Endothelial cell of umbilical vein (primary cell): ENCODE measurements at regions not wholly inside any gene's neighbourhood (a gene's known extent, or its start where the extent isn't known, plus 50 kb on each side); places are given as distances from the start of the nearest gene placed in this dataset.

Experiments used
- BruUV-seq: library from RNA; stranded (reverse); fragments of 400-500 nt; replicated peaks from 2 replicates; lab custom pipeline; 2021; lab: Mats Ljungman, UMichigan
- CTCF ChIA-PET: fragments of 300-600, 350-600 bp; sonication (Branson Sonifier 250); formaldehyde crosslinking; loops from one replicate; lab custom pipeline; 2021; ENCODE audit warnings: antibody characterized with exemption, inconsistent platforms; lab: Charles Lee
- POLR2A ChIA-PET: fragments of 300-600, 350-600 bp; sonication (Branson Sonifier 250); formaldehyde crosslinking; loops from one replicate; lab custom pipeline; 2021; ENCODE audit warnings: antibody characterized with exemption, inconsistent platforms; lab: Charles Lee
- DNase-seq: peaks from one replicate; pipeline ENCODE4 v3.0.0-alpha.2; 2011; ENCODE audit warnings: low read depth, low spot score
- FAIRE-seq: peaks from 2 replicates; lab custom pipeline; 2011; peaks lifted over from hg19 to GRCh38; lab: Jason Lieb, UNC
- H2AFZ ChIP-seq: 2 replicates; pipeline ENCODE4 v1.6.0; 2012; ENCODE audit warnings: low read depth, low read length, control low read depth, inconsistent platforms
- H3K27ac ChIP-seq: 2 replicates; pipeline ENCODE4 v1.5.1; 2011; ENCODE audit warnings: low read depth, mild to moderate bottlenecking, control low read depth, low read length, moderate library complexity; ENCODE audit not compliant: insufficient read depth
- H3K27me3 ChIP-seq, 2 experiments: 2 replicates each; pipeline versions ENCODE4 v1.6.0 to v1.6.1; 2011; ENCODE audit warnings: low read length in 2 of 2, mixed read lengths in 1 of 2; ENCODE audit not compliant: control insufficient read depth in 2 of 2, insufficient read depth in 2 of 2
- H3K36me3 ChIP-seq, 2 experiments: 2 replicates in 1 of 2; 3 replicates in 1 of 2; pipeline ENCODE4 v1.5.1; 2011; ENCODE audit warnings: low read length in 2 of 2, mild to moderate bottlenecking in 1 of 2, moderate library complexity in 1 of 2; ENCODE audit not compliant: control insufficient read depth in 2 of 2, insufficient read depth in 2 of 2; ENCODE audit errors: extremely low read depth in 1 of 2
- H3K4me1 ChIP-seq: 3 replicates; pipeline ENCODE4 v1.5.1; 2011; ENCODE audit warnings: mild to moderate bottlenecking, low read length; ENCODE audit not compliant: control insufficient read depth, insufficient read depth; ENCODE audit errors: extremely low read depth
- H3K4me2 ChIP-seq: 2 replicates; pipeline ENCODE4 v1.6.1; 2011; ENCODE audit warnings: low read length, control low read depth, mixed read lengths; ENCODE audit not compliant: insufficient read depth
- H3K4me3 ChIP-seq, 3 experiments: fragments of 200-600 bp in 1 of 3; sonication (generic), shearing (Covaris generic) in 1 of 3; replicated peaks in 1 of 3; 2 replicates each; pipeline ENCODE4 v1.5.1; 2011 to 2016; ENCODE audit warnings: control low read depth in 3 of 3, low read length in 3 of 3, mild to moderate bottlenecking in 2 of 3, inconsistent platforms in 1 of 3, low read depth in 1 of 3, moderate library complexity in 1 of 3; ENCODE audit not compliant: insufficient read depth in 1 of 3
- H3K79me2 ChIP-seq: 2 replicates; pipeline ENCODE4 v1.6.0; 2012; ENCODE audit warnings: low read length, inconsistent platforms; ENCODE audit not compliant: control insufficient read depth, insufficient read depth
- H3K9ac ChIP-seq: replicated peaks from 2 replicates; pipeline ENCODE3; 2011; ENCODE audit warnings: low read length, control low read depth; ENCODE audit not compliant: insufficient read depth; ENCODE audit errors: extremely low read depth
- H3K9me1 ChIP-seq: replicated peaks from 3 replicates; pipeline ENCODE4 v1.6.0; 2011; ENCODE audit warnings: mild to moderate bottlenecking, low read length; ENCODE audit not compliant: control insufficient read depth, insufficient read depth; ENCODE audit errors: extremely low read depth
- H3K9me3 ChIP-seq: replicated peaks from 2 replicates; pipeline ENCODE4 v1.5.1; 2012; ENCODE audit warnings: low read length, inconsistent platforms; ENCODE audit not compliant: control insufficient read depth, insufficient read depth
- H4K20me1 ChIP-seq: replicated peaks from 2 replicates; pipeline ENCODE3; 2011; ENCODE audit warnings: mild to moderate bottlenecking, low read length; ENCODE audit not compliant: control insufficient read depth, insufficient read depth; ENCODE audit errors: extremely low read depth
- CTCF ChIP-seq, 2 donors: IDR thresholded peaks; 1 replicate in 1 of 2; 2 replicates in 1 of 2; pipeline ENCODE4 v1.5.1; 2011; ENCODE audit warnings: low read length in 2 of 2, mild to moderate bottlenecking in 2 of 2, moderate library complexity in 2 of 2, control low read depth in 1 of 2, inconsistent platforms in 1 of 2, low read depth in 1 of 2; ENCODE audit not compliant: insufficient read depth in 1 of 2; ENCODE audit errors: extremely low read depth in 1 of 2
- EZH2 ChIP-seq: IDR thresholded peaks from 2 replicates; pipeline ENCODE4 v1.6.1; 2012; ENCODE audit warnings: borderline replicate concordance, low read depth, mild to moderate bottlenecking, moderate library complexity, low read length, inconsistent platforms; ENCODE audit not compliant: severe bottlenecking
- FOS ChIP-seq: IDR thresholded peaks from 2 replicates; pipeline ENCODE4 v1.6.1; 2011; ENCODE audit warnings: mild to moderate bottlenecking, low read length, moderate library complexity, borderline replicate concordance; ENCODE audit not compliant: insufficient read depth
- GATA2 ChIP-seq: IDR thresholded peaks from 2 replicates; pipeline ENCODE4 v1.7.0; 2011; ENCODE audit warnings: low read depth, mild to moderate bottlenecking, moderate library complexity, mixed read lengths, low read length; ENCODE audit not compliant: insufficient read length, insufficient read depth
- JUN ChIP-seq: IDR thresholded peaks from 2 replicates; pipeline ENCODE4 v1.6.1; 2011; ENCODE audit warnings: borderline replicate concordance, low read depth; ENCODE audit not compliant: insufficient read length, insufficient read depth
- MYC ChIP-seq: IDR thresholded peaks from one replicate; pipeline ENCODE4 v1.6.1; 2011; ENCODE audit warnings: mild to moderate bottlenecking, low read depth, low read length
- POLR2A ChIP-seq: IDR thresholded peaks from 2 replicates; pipeline ENCODE4 v1.6.1; 2012; ENCODE audit warnings: low read depth, mild to moderate bottlenecking, control low read depth, low read length
- POLR2AphosphoS5 ChIP-seq: IDR thresholded peaks from 2 replicates; pipeline ENCODE4 v1.6.1; 2012; ENCODE audit warnings: low read depth, mild to moderate bottlenecking, control low read depth, low read length, moderate library complexity; ENCODE audit not compliant: insufficient read depth
- dilution Hi-C: fragments of 300-500 bp; cut with MboI; formaldehyde crosslinking; loops from one replicate; pipeline ENCODE4 v1.15.0; 2019; ENCODE audit warnings: low sequenced_read_pairs; ENCODE audit not compliant: extremely low pct_ligation_motif_present
- intact Hi-C: fragments of 100-400 bp; cut with micrococcal nuclease; formaldehyde crosslinking; loops from one replicate; pipeline ENCODE4 v1.10.0; 2022
- TF ChIP-seq, protein P1 (sequence below): IDR thresholded peaks from 2 replicates; pipeline ENCODE4 v1.6.1; 2011; ENCODE audit not compliant: insufficient read depth, insufficient read length

GRCh38 chr18:71850602-71851001 is 693.5 kb downstream of the CBLN2 start:
- H3K79me2 ChIP-seq, result no peaks in the 10 kb centered on the region
- H4K20me1 ChIP-seq, result no peaks in the 10 kb centered on the region
- ChIA-PET CTCF (interaction anchor here (0.5 kb wide), 1 partner anchor 110 kb away, joined by 3 read pairs; no protein-coding TSS in a partner anchor), POLR2A (no interaction called here)
- H3K4me2 ChIP-seq, result no peak overlapping the region
- no peaks in the 10 kb centered on the region for H3K9me1 ChIP-seq
- intact Hi-C loops, result no loop called here
- FAIRE-seq (no peak), DNase-seq (no peak)
- H2AFZ ChIP-seq, result no peak overlapping the region
- no peaks in the 10 kb centered on the region for H3K27me3 ChIP-seq
- TF ChIP-seq, protein P1, sequence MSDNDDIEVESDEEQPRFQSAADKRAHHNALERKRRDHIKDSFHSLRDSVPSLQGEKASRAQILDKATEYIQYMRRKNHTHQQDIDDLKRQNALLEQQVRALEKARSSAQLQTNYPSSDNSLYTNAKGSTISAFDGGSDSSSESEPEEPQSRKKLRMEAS, result no peak
- no peak for TF ChIP-seq POLR2AphosphoS5
- TF ChIP-seq CTCF (IDR thresholded peaks at IDR 0.05; ENCODE audit: extremely low read depth in 1 of 2, insufficient read depth in 1 of 2, low read depth in 1 of 2, low read length in 2 of 2), result no peak
- TF ChIP-seq MYC, result no peak
- no peak for TF ChIP-seq JUN
- no peak for TF ChIP-seq EZH2
- no peak for TF ChIP-seq POLR2A
- TF ChIP-seq GATA2, result no peak
- TF ChIP-seq FOS, result no peak
- H3K27ac ChIP-seq, result no peak overlapping the region
- no peaks in the 10 kb centered on the region for H3K36me3 ChIP-seq
- no TSS peak for BruUV-seq
- H3K9me3 ChIP-seq, result no peaks in the 10 kb centered on the region
- no peak overlapping the region for H3K4me3 ChIP-seq
- H3K4me1 ChIP-seq, result no peaks in the 10 kb centered on the region
- H3K9ac ChIP-seq, result no peak overlapping the region
- dilution Hi-C loops, result no loop called here
